ENCODE measurements at regions not wholly inside any gene's neighbourhood (a gene's known extent, or its start where the extent isn't known, plus 50 kb on each side); places are given as distances from the start of the nearest gene placed in this dataset.

DNA sequence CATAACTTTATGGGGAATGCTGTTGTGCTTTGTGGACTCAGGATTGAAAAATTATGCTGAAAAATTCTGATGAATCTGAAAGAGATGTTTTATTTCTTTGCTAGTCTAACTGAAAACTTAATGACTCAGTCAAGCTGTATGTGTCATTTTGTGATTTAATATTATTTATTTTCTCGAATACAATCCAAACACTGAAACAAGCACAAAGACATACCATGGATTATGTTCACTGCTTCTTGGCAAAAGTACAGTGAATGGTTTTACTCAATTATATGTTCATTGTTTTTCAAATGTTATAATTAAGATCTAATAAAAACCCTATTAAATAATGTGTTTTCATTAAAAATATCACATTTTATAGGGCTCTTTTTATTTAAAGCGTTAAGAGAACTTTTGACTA lies 330.6 kb upstream of the EPHA7 start:
- Histone ChIP-seq H3K27me3 (no peaks in the 10 kb centered on the region), H3K36me3 (no peaks in the 10 kb centered on the region), H3K27ac (no peak overlapping the region), H3K9me3 (no peaks in the 10 kb centered on the region), H3K4me1 (no peaks in the 10 kb centered on the region), H3K4me3 (replicated peaks in 1 of 3) (no peak overlapping the region)
- intact Hi-C loops (cut with DNase I): no loop called here
- 79 to 81% methylated on average over 2 of the region's 2 CpGs for WGBS, 2 donors
- no peak for DNase-seq
- no peak for TF ChIP-seq POLR2A (IDR thresholded peaks at IDR 0.05)
- TF ChIP-seq, protein P1, sequence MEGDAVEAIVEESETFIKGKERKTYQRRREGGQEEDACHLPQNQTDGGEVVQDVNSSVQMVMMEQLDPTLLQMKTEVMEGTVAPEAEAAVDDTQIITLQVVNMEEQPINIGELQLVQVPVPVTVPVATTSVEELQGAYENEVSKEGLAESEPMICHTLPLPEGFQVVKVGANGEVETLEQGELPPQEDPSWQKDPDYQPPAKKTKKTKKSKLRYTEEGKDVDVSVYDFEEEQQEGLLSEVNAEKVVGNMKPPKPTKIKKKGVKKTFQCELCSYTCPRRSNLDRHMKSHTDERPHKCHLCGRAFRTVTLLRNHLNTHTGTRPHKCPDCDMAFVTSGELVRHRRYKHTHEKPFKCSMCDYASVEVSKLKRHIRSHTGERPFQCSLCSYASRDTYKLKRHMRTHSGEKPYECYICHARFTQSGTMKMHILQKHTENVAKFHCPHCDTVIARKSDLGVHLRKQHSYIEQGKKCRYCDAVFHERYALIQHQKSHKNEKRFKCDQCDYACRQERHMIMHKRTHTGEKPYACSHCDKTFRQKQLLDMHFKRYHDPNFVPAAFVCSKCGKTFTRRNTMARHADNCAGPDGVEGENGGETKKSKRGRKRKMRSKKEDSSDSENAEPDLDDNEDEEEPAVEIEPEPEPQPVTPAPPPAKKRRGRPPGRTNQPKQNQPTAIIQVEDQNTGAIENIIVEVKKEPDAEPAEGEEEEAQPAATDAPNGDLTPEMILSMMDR (IDR thresholded peaks at IDR 0.05): no peak

DNA sequence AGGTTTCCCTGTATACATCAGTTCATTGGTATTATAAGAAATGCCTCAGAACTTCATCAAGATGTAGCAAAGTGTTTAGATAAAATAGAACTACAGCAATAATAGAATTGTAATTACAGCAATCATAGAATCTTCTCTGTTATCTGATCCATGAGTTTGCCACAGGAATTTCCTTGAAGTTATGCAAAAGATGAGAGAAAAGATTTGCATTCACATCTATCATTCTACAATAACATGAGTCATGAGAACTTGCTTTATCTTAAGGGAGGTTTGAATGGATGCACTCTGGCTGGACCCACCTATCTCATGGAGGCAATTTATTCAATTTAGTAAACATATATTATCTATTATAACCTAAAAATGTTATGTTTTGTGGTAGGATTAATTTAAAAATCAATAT lies 329.8 kb upstream of the EPHA7 start:
- TF ChIP-seq, protein P1 (IDR thresholded peaks at IDR 0.05): no peak
- no peak for TF ChIP-seq POLR2A (IDR thresholded peaks at IDR 0.05)
- intact Hi-C loops (cut with DNase I): no loop called here
- H3K27me3 ChIP-seq: no peaks in the 10 kb centered on the region

DNA sequence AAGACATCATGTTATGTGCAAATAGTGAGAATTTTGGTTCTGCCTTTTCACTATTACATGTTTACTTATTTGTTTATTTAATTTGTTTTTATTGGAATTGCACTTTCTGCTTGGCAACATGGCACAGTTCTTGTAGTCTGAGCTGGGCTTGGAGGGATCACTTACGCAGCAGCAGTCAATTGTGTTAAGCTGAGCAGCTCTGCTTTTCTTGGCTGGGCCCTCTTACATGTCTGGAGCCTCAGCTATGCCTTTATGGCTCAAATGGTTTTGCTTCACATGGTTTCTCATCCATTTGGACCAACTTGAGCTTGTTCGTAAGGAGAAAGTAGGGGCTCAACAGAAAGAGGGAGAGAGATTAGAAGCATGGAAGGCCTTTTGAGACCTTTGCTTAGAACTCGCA lies 327.5 kb upstream of the EPHA7 start:
- TF ChIP-seq, protein P1 (IDR thresholded peaks at IDR 0.05): no peak
- no peak for TF ChIP-seq POLR2A (IDR thresholded peaks at IDR 0.05)
- Histone ChIP-seq H3K9me3 (no peaks in the 10 kb centered on the region), H3K4me3 (replicated peaks in 1 of 3) (no peak overlapping the region), H3K27ac (no peak overlapping the region), H3K27me3 (no peaks in the 10 kb centered on the region), H3K4me1 (no peaks in the 10 kb centered on the region), H3K36me3 (no peaks in the 10 kb centered on the region)
- no peak for DNase-seq
- WGBS, 2 donors: 88 to 93% methylated on average over 3 of the region's 3 CpGs
- intact Hi-C loops (cut with DNase I): no loop called here

More for the DNA sequence above, 329.8 kb upstream of the EPHA7 start:
- Histone ChIP-seq H3K4me3 (replicated peaks in 1 of 3) (no peak overlapping the region), H3K36me3 (no peaks in the 10 kb centered on the region), H3K9me3 (no peaks in the 10 kb centered on the region), H3K27ac (no peak overlapping the region), H3K4me1 (no peaks in the 10 kb centered on the region)
- DNase-seq: no peak

DNA sequence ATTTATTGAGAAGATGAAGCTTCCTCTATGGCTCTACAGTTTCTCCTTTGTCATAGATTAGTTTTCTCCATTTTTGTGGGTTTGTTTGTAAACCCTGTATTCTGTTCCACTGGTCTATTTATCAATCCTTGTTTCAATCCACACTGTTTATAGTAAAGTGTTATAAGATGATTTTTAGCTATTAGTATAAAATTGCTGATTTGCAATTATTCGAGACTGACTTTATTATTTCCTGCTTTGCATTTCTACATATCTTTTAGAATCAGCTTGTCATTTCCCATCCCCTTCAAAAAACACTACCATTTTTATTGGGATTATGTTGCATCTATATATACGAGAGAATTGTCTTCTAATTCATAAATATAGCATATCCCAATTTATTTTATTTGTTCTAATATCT lies 325.9 kb upstream of the EPHA7 start:
- no peaks in the 10 kb centered on the region for H3K36me3 ChIP-seq
- no peak overlapping the region for H3K27ac ChIP-seq
- TF ChIP-seq, protein P1 (IDR thresholded peaks at IDR 0.05): no peak
- no peak for TF ChIP-seq POLR2A (IDR thresholded peaks at IDR 0.05)
- no peak for DNase-seq
- intact Hi-C loops (cut with DNase I): no loop called here
- H3K4me3 ChIP-seq (replicated peaks in 1 of 3): no peak overlapping the region
- H3K4me1 ChIP-seq: no peaks in the 10 kb centered on the region
- H3K27me3 ChIP-seq: no peaks in the 10 kb centered on the region
- 82 to 91% methylated on average over 2 of the region's 2 CpGs for WGBS, 2 donors
- no peaks in the 10 kb centered on the region for H3K9me3 ChIP-seq

DNA sequence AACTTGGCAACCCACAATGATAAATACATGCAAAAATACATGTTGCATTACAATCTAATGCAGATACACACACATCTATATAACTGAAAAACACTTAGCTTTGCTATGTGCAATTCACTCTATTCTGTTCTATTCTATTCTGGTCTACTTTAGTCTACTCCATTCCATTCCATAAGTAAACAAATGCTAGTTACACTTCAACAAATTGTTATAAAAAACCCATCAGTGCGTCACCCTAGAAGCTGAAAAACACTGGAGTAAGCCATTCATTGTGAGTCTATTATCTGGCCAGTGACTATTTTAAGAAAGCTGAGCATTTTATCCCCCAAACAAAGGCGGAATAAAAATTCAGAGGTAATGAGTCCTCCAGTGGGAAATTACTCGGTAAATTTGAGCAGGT lies 315.7 kb upstream of the EPHA7 start:
- intact Hi-C loops (cut with DNase I): no loop called here
- DNase-seq: no peak
- Histone ChIP-seq H3K4me3 (replicated peaks in 1 of 3) (no peak overlapping the region), H3K27ac (no peak overlapping the region), H3K36me3 (no peaks in the 10 kb centered on the region), H3K27me3 (no peaks in the 10 kb centered on the region), H3K4me1 (no peaks in the 10 kb centered on the region), H3K9me3 (no peaks in the 10 kb centered on the region)
- TF ChIP-seq, protein P1 (IDR thresholded peaks at IDR 0.05): no peak
- no peak for TF ChIP-seq POLR2A (IDR thresholded peaks at IDR 0.05)
- 76 to 84% methylated on average over 3 of the region's 3 CpGs for WGBS, 2 donors

Measured in thyroid gland (tissue), 4 donors.